Endothelial cell of umbilical vein (primary cell): ENCODE measurements at regions not wholly inside any gene's neighbourhood (a gene's known extent, or its start where the extent isn't known, plus 50 kb on each side); places are given as distances from the start of the nearest gene placed in this dataset.

Experiments used
- BruUV-seq: library from RNA; stranded (reverse); fragments of 400-500 nt; replicated peaks from 2 replicates; lab custom pipeline; 2021; lab: Mats Ljungman, UMichigan
- CTCF ChIA-PET: fragments of 300-600, 350-600 bp; sonication (Branson Sonifier 250); formaldehyde crosslinking; loops from one replicate; lab custom pipeline; 2021; ENCODE audit warnings: antibody characterized with exemption, inconsistent platforms; lab: Charles Lee
- POLR2A ChIA-PET: fragments of 300-600, 350-600 bp; sonication (Branson Sonifier 250); formaldehyde crosslinking; loops from one replicate; lab custom pipeline; 2021; ENCODE audit warnings: antibody characterized with exemption, inconsistent platforms; lab: Charles Lee
- DNase-seq: peaks from one replicate; pipeline ENCODE4 v3.0.0-alpha.2; 2011; ENCODE audit warnings: low read depth, low spot score
- FAIRE-seq: peaks from 2 replicates; lab custom pipeline; 2011; peaks lifted over from hg19 to GRCh38; lab: Jason Lieb, UNC
- H2AFZ ChIP-seq: 2 replicates; pipeline ENCODE4 v1.6.0; 2012; ENCODE audit warnings: low read depth, low read length, control low read depth, inconsistent platforms
- H3K27ac ChIP-seq: 2 replicates; pipeline ENCODE4 v1.5.1; 2011; ENCODE audit warnings: low read depth, mild to moderate bottlenecking, control low read depth, low read length, moderate library complexity; ENCODE audit not compliant: insufficient read depth
- H3K27me3 ChIP-seq, 2 experiments: 2 replicates each; pipeline versions ENCODE4 v1.6.0 to v1.6.1; 2011; ENCODE audit warnings: low read length in 2 of 2, mixed read lengths in 1 of 2; ENCODE audit not compliant: control insufficient read depth in 2 of 2, insufficient read depth in 2 of 2
- H3K36me3 ChIP-seq, 2 experiments: 2 replicates in 1 of 2; 3 replicates in 1 of 2; pipeline ENCODE4 v1.5.1; 2011; ENCODE audit warnings: low read length in 2 of 2, mild to moderate bottlenecking in 1 of 2, moderate library complexity in 1 of 2; ENCODE audit not compliant: control insufficient read depth in 2 of 2, insufficient read depth in 2 of 2; ENCODE audit errors: extremely low read depth in 1 of 2
- H3K4me1 ChIP-seq: 3 replicates; pipeline ENCODE4 v1.5.1; 2011; ENCODE audit warnings: mild to moderate bottlenecking, low read length; ENCODE audit not compliant: control insufficient read depth, insufficient read depth; ENCODE audit errors: extremely low read depth
- H3K4me2 ChIP-seq: 2 replicates; pipeline ENCODE4 v1.6.1; 2011; ENCODE audit warnings: low read length, control low read depth, mixed read lengths; ENCODE audit not compliant: insufficient read depth
- H3K4me3 ChIP-seq, 3 experiments: fragments of 200-600 bp in 1 of 3; sonication (generic), shearing (Covaris generic) in 1 of 3; replicated peaks in 1 of 3; 2 replicates each; pipeline ENCODE4 v1.5.1; 2011 to 2016; ENCODE audit warnings: control low read depth in 3 of 3, low read length in 3 of 3, mild to moderate bottlenecking in 2 of 3, inconsistent platforms in 1 of 3, low read depth in 1 of 3, moderate library complexity in 1 of 3; ENCODE audit not compliant: insufficient read depth in 1 of 3
- H3K79me2 ChIP-seq: 2 replicates; pipeline ENCODE4 v1.6.0; 2012; ENCODE audit warnings: low read length, inconsistent platforms; ENCODE audit not compliant: control insufficient read depth, insufficient read depth
- H3K9ac ChIP-seq: replicated peaks from 2 replicates; pipeline ENCODE3; 2011; ENCODE audit warnings: low read length, control low read depth; ENCODE audit not compliant: insufficient read depth; ENCODE audit errors: extremely low read depth
- H3K9me1 ChIP-seq: replicated peaks from 3 replicates; pipeline ENCODE4 v1.6.0; 2011; ENCODE audit warnings: mild to moderate bottlenecking, low read length; ENCODE audit not compliant: control insufficient read depth, insufficient read depth; ENCODE audit errors: extremely low read depth
- H3K9me3 ChIP-seq: replicated peaks from 2 replicates; pipeline ENCODE4 v1.5.1; 2012; ENCODE audit warnings: low read length, inconsistent platforms; ENCODE audit not compliant: control insufficient read depth, insufficient read depth
- H4K20me1 ChIP-seq: replicated peaks from 2 replicates; pipeline ENCODE3; 2011; ENCODE audit warnings: mild to moderate bottlenecking, low read length; ENCODE audit not compliant: control insufficient read depth, insufficient read depth; ENCODE audit errors: extremely low read depth
- CTCF ChIP-seq, 2 donors: IDR thresholded peaks; 1 replicate in 1 of 2; 2 replicates in 1 of 2; pipeline ENCODE4 v1.5.1; 2011; ENCODE audit warnings: low read length in 2 of 2, mild to moderate bottlenecking in 2 of 2, moderate library complexity in 2 of 2, control low read depth in 1 of 2, inconsistent platforms in 1 of 2, low read depth in 1 of 2; ENCODE audit not compliant: insufficient read depth in 1 of 2; ENCODE audit errors: extremely low read depth in 1 of 2
- EZH2 ChIP-seq: IDR thresholded peaks from 2 replicates; pipeline ENCODE4 v1.6.1; 2012; ENCODE audit warnings: borderline replicate concordance, low read depth, mild to moderate bottlenecking, moderate library complexity, low read length, inconsistent platforms; ENCODE audit not compliant: severe bottlenecking
- FOS ChIP-seq: IDR thresholded peaks from 2 replicates; pipeline ENCODE4 v1.6.1; 2011; ENCODE audit warnings: mild to moderate bottlenecking, low read length, moderate library complexity, borderline replicate concordance; ENCODE audit not compliant: insufficient read depth
- GATA2 ChIP-seq: IDR thresholded peaks from 2 replicates; pipeline ENCODE4 v1.7.0; 2011; ENCODE audit warnings: low read depth, mild to moderate bottlenecking, moderate library complexity, mixed read lengths, low read length; ENCODE audit not compliant: insufficient read length, insufficient read depth
- JUN ChIP-seq: IDR thresholded peaks from 2 replicates; pipeline ENCODE4 v1.6.1; 2011; ENCODE audit warnings: borderline replicate concordance, low read depth; ENCODE audit not compliant: insufficient read length, insufficient read depth
- MAX ChIP-seq: IDR thresholded peaks from 2 replicates; pipeline ENCODE4 v1.6.1; 2011; ENCODE audit not compliant: insufficient read depth, insufficient read length
- MYC ChIP-seq: IDR thresholded peaks from one replicate; pipeline ENCODE4 v1.6.1; 2011; ENCODE audit warnings: mild to moderate bottlenecking, low read depth, low read length
- POLR2A ChIP-seq: IDR thresholded peaks from 2 replicates; pipeline ENCODE4 v1.6.1; 2012; ENCODE audit warnings: low read depth, mild to moderate bottlenecking, control low read depth, low read length
- POLR2AphosphoS5 ChIP-seq: IDR thresholded peaks from 2 replicates; pipeline ENCODE4 v1.6.1; 2012; ENCODE audit warnings: low read depth, mild to moderate bottlenecking, control low read depth, low read length, moderate library complexity; ENCODE audit not compliant: insufficient read depth
- dilution Hi-C: fragments of 300-500 bp; cut with MboI; formaldehyde crosslinking; loops from one replicate; pipeline ENCODE4 v1.15.0; 2019; ENCODE audit warnings: low sequenced_read_pairs; ENCODE audit not compliant: extremely low pct_ligation_motif_present
- intact Hi-C: fragments of 100-400 bp; cut with micrococcal nuclease; formaldehyde crosslinking; loops from one replicate; pipeline ENCODE4 v1.10.0; 2022

GRCh38 chr7:67535241-67535989 lies 538.8 kb downstream of the TYW1 start:
- no peak for TF ChIP-seq MYC
- no peak for TF ChIP-seq JUN
- no peak for TF ChIP-seq EZH2
- no peak for TF ChIP-seq POLR2AphosphoS5
- TF ChIP-seq MAX: no peak
- no peak for TF ChIP-seq POLR2A
- no peak for TF ChIP-seq GATA2
- TF ChIP-seq FOS: no peak
- no peak for TF ChIP-seq CTCF (IDR thresholded peaks at IDR 0.05; ENCODE audit: extremely low read depth in 1 of 2, insufficient read depth in 1 of 2, low read depth in 1 of 2, low read length in 2 of 2)
- H4K20me1 ChIP-seq: no peaks in the 10 kb centered on the region
- no peak for DNase-seq
- no peaks in the 10 kb centered on the region for H3K36me3 ChIP-seq
- intact Hi-C loops: no loop called here
- CTCF ChIA-PET: no interaction called here
- H3K27ac ChIP-seq: no peak overlapping the region
- POLR2A ChIA-PET: no interaction called here
- no peak overlapping the region for H3K9ac ChIP-seq
- no peak overlapping the region for H3K4me3 ChIP-seq
- no peaks in the 10 kb centered on the region for H3K4me1 ChIP-seq
- no peak overlapping the region for H3K4me2 ChIP-seq
- no peaks in the 10 kb centered on the region for H3K27me3 ChIP-seq
- no peak for FAIRE-seq
- no peaks in the 10 kb centered on the region for H3K79me2 ChIP-seq
- H2AFZ ChIP-seq: no peak overlapping the region
- H3K9me1 ChIP-seq: no peaks in the 10 kb centered on the region
- H3K9me3 ChIP-seq: peaks cover 2% of the 10 kb centered on the region
- BruUV-seq: no TSS peak
- dilution Hi-C loops: no loop called here
